GM20000 (cell line): ENCODE measurements at regions not wholly inside any gene's neighbourhood (a gene's known extent, or its start where the extent isn't known, plus 50 kb on each side); places are given as distances from the start of the nearest gene placed in this dataset.

Experiments
- DNase-seq: peaks from one replicate; pipeline ENCODE4 v3.0.0; 2012; ENCODE audit warnings: low spot score
- TF ChIP-seq, protein P1 (sequence below): IDR thresholded peaks from 2 replicates; pipeline ENCODE4 v1.5.1; 2012; ENCODE audit warnings: mild to moderate bottlenecking, control low read depth; ENCODE audit errors: extremely low read depth, missing control alignments

DNA sequence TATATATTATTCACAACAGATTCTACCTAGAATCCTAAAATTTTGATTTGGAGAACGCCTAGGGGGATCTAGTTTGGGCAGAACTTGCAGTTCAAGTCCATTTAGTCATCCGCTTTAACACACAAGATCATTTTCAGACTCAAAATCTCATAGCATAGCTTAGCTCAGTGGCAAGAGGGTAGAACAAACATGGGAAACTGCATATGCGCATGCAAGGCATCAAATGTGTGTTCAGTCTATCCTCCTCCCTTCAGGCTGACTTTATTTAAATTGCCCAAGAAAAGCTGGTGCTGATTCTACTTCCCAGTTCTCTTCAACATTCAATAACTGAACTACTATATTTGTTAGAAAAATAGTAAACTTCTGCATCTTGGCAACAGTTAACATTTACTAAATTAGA lies 79.6 kb upstream of the NRXN1 start:
- TF ChIP-seq, protein P1, sequence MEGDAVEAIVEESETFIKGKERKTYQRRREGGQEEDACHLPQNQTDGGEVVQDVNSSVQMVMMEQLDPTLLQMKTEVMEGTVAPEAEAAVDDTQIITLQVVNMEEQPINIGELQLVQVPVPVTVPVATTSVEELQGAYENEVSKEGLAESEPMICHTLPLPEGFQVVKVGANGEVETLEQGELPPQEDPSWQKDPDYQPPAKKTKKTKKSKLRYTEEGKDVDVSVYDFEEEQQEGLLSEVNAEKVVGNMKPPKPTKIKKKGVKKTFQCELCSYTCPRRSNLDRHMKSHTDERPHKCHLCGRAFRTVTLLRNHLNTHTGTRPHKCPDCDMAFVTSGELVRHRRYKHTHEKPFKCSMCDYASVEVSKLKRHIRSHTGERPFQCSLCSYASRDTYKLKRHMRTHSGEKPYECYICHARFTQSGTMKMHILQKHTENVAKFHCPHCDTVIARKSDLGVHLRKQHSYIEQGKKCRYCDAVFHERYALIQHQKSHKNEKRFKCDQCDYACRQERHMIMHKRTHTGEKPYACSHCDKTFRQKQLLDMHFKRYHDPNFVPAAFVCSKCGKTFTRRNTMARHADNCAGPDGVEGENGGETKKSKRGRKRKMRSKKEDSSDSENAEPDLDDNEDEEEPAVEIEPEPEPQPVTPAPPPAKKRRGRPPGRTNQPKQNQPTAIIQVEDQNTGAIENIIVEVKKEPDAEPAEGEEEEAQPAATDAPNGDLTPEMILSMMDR: no peak
- DNase-seq: no peak

DNA sequence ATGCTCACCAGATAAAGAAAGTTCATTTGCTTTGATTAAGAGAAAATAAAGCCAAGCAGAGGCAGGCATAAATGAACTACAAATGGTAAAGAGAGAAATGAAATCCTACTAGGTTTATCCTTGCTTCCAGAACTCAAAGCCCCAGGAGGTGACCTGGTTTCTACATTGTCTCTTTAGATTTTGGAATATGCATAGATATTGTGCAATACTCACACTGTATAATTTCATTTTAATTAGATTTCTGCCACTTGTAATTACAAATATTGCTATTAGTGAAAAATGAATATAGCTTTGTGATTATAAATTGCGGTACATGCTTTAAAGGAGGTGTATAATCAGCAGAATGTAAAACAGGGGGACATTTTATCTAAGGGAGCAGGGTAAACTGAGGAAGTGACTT lies 76.9 kb upstream of the NRXN1 start:
- DNase-seq: no peak
- TF ChIP-seq, protein P1: no peak

DNA sequence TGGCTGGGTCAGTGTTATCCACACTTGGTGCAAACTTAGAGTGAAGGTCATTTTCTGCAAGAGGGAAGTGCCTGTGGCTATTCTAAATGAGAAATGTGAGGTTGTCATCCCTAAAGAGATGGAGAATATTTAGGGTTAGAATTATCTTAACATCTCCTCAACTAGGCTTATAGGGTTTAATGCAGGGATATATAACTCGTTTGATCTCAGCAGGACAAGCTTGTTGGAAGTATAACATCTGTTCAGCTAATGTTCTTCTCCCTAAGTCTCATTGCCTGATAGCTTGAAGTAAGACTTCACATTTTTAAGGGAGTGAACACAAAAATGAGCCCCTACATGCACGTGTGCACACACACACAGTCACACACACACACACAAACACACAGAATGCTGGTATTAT lies 75.9 kb upstream of the NRXN1 start:
- no peak for DNase-seq
- TF ChIP-seq, protein P1: no peak

DNA sequence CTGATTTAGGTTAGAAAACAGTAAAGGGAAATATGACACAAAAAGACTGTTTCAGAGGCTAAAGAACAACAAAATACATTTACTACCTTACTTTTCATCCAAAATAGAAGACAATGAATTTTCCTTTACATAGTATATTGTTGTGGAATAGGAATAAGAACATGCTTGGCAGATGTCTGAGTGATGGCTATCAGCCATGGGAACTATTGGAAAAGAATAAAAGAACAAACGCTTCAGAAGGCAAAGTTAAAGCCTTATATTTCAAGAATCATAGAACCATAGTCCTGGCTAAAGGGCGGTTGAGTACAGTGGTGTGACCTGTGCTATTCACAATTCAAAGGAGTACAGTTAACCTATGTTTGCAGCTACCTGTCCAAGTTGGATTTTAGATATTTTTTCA lies 73.9 kb upstream of the NRXN1 start:
- TF ChIP-seq, protein P1: no peak
- no peak for DNase-seq

DNA sequence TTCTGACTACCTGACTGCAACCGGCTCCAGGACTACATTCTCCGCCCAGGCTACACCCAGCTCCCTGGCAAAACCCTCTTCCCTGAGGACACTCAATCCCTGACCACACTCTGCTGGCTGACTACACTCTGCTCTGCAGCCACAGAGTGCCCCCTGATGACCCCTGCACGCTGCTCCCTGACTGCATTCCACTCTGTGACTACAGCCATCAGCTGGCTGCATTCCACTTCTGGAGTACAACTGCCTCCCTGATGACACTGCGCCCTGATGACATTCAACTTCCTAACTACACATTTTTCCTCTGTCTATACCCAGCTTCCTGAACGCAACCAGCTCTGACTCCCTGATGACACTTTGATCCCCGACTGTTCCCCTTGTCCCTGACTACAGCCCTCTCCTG lies 71.3 kb upstream of the NRXN1 start:
- no peak for DNase-seq
- TF ChIP-seq, protein P1: no peak

DNA sequence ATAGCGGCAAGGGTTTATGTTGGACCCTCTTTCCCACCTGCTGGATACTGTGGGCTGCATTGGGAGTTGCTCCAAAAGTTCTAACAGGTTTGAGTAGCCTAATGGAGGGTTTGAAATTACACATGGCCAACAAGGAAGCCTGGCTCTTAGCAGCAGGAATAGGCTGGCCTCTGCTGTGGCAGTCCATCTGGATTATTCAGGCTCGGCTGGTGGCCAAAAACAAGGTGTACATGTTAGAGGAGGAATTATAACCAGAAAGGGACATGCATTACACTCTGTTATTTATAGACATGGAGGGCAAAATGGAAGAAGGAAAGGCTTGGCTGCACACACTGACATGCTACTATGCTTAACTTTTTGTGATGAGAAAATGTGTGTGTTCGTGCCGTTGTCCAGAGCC lies 61.1 kb upstream of the NRXN1 start:
- no peak for DNase-seq
- TF ChIP-seq, protein P1: no peak

DNA sequence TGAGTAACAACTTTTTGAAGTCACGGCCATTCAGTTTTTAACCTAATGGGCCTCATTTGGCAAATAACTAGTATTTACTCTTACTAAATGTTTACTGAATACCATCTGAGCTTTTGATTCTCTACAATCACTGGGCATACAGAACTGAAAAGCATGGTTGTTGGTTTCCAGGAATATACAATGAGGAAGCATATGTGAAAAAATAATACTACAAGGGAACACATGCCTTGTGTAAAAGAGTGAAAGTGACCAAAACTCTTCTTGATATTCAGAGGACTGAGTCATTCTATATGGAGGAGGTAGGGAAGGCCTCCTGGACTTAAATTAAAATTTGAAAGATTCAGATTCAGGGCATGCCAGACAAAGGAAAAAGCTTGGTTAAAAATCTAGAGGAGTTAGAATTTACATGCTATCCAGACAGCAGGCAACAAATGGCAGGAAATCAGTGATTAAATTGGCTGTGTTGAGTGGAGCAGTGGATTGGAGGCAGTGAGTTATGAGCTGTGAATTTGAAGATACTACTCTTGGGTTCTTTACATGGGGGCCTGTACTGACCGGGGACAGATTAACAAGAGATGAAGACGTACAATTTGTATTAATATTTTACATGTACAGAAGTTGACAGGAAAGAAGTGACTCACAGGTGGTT lies 53.6 kb upstream of the NRXN1 start:
- no peak for DNase-seq
- TF ChIP-seq, protein P1: no peak
